HG03066 (cell line): ENCODE measurements at regions not wholly inside any gene's neighbourhood (a gene's known extent, or its start where the extent isn't known, plus 50 kb on each side); places are given as distances from the start of the nearest gene placed in this dataset.
"Not testable (repeated sequence)": the region's sequence is repeated elsewhere in the genome, so short reads cannot be mapped to it uniquely, and the experiment has no call there.

Source experiments
- ATAC-seq: cut with Tn5 transposase; IDR thresholded peaks from one replicate; pipeline ENCODE4 v1.9.1; 2021; ENCODE audit warnings: low read depth; ENCODE audit not compliant: unreplicated experiment

DNA sequence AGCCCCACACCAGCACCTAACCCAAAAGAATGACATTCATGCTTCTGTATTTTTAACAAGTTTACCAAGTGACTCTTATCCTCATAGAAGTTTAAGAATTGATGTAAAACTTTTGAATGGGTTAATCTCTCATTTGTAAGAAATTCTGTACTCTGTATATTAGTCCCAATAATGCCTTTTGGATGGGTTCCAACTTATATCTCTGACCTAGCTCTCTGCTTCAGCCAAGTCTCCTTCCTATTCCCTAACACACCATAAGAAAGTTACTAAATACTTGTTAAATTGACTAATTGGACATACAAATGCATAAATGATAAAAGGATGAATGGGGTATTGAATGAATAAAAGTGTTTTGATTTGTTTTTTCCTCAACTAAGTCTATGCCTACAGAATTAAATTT lies 557.3 kb downstream of the TMTC2 start:
- ATAC-seq: no peak

DNA sequence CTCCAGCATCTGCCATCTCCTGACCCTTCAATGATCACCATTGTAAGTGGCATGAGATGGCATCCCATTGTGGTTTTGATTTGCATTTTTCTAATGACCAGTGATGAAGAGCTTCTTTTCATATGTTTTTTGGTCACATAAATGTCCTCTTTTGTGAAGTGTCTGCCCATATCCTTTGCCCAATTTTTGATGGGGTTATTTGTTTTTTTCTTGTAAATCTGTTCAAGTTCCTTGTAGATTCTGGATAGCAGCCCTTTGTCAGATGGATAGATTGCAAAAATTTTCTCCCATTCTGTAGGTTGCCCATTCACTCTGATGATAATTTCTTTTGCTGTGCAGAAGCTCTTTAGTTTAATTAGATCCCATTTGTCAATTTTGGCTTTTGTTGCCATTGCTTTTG lies 547.3 kb downstream of the TMTC2 start:
- ATAC-seq: not testable (repeated sequence)

DNA sequence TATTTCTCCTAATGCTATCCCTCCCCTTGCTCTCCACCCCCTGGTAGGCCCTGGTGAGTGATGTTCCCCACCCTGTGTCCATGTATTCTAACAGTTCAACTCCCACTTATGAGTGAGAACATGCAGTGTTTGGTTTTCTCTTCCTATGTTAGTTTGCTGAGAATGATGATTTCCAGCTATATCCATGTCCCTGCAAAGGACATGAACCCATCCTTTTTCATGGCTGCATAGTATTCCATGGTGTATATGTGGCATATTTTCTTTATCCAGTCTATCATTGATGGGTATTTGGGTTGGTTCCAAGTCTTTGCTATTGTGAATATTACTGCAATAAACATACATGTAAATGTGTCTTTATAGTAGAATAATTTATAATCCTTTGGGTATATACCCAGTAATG lies 540.3 kb downstream of the TMTC2 start:
- not testable (repeated sequence) for ATAC-seq

DNA sequence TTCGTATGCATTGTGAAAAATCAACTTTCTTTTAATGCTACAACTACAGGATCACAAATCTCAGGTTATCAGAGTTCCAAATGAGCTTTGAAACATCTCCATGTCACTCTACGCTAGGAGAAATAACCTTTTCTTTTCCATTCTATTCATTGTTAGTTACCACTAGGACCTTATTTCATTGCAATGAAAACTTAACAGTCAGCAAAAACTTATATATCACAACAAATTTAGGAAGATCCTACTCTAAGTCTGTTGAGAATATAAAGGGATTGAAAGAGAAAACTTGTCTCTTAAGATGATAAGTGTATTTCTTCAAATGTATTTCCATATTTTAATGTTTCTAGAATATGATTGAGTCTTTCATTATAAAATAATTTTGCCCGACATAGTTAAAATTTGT lies 539.1 kb downstream of the TMTC2 start:
- ATAC-seq: no peak

DNA sequence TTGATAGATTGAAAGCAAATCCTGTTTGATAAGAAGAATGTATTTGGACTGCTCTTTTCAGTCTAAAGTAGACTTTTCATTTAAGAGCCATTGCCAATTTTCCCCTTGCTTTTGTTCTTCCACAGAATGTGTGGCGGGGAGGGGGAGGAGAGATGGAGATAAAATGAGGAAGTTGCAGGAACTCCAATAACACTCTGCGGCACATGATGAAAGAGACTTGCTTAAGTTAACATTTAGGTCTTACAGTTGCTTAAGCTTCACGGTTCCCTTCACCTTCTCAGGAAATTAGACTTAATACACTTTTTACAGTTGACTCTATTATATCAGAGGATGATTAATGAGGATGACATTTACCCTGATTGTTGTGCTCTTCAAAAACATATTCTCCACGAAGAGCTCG lies 537.3 kb downstream of the TMTC2 start:
- ATAC-seq: no peak

DNA sequence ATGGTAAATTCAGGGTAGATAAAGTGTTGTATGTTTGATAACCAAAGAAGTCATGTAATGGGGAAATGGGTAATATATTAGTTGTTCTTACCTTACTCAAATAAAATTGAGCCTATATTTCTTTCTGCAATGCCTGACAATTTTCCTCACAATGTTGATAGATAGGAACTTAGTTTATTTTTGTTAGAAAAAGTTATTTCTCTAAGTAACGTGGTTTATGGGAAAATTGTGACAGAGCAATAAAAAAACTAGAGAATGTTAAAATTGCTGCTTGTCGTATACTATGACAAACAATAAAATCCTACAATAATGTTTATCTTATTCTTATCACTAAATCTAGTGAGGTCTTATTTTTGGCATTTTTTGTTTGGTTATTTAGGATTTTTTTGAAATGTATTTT lies 534.1 kb downstream of the TMTC2 start:
- no peak for ATAC-seq

DNA sequence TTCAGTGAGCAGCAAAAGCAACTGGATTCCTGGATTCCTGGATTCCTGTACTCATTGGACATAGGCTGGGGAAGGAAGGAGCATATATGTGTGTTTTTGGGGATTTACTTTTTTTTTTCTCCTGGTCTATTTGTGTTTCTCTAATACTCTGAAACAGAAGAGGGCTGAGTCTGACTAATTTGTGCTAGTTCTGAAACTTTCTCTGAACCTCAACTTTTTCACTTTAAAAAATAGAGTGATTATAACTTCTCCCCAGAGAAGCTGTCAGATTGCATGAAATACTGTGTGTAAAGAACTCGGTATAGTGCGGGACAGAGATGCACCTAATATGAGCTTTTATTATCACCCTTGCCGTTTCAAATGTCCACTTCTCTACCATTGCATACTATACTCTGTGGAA lies 529.5 kb downstream of the TMTC2 start:
- ATAC-seq: no peak

DNA sequence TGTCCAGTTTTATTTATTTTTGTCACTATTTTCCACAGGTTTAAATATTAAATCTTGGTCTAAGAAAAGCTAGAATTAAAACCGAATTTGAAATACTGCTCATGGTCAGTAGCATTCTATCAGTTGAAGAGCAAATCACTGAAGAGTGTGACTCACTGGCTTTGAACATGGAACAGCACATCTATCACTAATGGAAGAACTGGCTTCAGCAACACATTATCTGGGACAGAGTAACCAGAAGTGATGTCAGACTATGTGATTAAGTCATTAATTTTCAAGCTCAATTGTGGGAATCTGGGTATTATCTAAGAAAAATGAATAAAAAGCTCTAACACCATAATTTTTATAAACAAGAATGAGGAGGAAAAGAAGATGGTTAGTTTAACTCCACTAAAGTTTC lies 527.5 kb downstream of the TMTC2 start:
- ATAC-seq: no peak

DNA sequence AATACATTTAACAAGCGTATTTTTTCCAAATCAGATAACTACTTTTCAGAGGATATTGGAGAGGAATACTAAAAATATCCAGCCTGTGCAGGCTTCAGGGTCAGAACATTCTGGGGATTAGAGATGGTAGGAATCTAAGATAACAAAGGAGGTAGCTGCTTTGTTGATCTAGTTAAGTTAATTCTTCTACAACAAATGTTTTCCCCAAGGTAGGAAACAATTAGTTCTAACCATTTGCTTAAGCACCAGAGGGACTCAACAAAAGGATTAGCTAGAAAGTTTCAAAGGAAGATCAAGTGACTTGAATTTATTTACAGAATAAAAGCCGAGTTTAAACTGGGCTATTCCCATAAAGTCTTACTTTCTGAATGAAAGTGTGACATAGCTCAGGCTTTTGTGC lies 524.2 kb downstream of the TMTC2 start:
- ATAC-seq: no peak

DNA sequence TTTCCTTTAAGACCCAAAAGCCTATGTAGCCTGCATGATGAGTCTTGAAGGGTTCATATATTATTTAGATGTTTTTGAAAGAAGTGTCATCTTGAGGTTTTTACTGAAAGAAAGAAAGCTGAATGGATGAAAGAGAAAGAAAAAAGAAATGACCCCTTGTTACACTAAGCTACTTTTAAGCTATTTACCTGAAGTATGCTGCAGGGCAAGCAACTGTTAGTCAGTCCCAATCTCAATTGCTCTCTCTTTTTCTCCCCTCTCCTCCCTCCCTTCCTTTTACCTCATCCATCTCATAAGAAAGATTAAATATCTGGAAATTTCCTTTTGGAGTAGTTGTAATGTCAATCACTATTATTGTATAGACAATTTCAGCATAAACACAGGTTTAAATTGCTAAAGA lies 512.4 kb downstream of the TMTC2 start:
- no peak for ATAC-seq

DNA sequence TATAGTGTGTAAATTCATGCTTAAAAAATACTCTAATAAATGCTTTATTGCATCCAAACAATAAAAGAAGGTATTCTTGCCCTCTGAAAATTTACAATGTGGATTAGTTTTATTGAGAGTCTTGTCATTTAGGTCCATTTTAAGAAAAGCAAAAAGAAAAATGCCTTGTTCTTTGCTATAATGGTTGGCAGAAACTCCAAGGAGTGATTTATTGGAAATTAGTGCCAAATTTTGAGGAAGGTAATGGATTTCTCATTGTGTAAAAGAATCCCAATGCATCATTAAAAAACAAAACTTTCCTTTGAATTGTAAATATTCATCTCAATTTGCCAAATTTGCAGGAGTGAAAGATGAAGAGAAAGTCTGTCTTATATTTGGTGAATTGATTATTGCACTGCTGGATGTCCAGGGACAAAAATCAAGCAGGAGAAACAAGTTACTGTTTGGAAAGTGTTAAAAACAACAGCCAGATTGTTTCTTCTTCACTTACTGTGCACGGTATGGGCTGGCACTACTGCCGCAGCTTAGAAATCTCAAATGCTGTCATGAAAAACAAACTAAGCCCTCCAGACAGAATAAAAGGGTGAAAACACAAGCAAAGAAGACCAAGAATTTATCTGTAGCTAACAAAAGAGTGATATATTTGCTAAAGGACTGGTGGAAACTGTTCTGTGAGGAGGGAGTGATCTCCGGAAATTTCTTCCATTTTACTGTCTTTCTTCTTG lies 511.7 kb downstream of the TMTC2 start:
- no peak for ATAC-seq

DNA sequence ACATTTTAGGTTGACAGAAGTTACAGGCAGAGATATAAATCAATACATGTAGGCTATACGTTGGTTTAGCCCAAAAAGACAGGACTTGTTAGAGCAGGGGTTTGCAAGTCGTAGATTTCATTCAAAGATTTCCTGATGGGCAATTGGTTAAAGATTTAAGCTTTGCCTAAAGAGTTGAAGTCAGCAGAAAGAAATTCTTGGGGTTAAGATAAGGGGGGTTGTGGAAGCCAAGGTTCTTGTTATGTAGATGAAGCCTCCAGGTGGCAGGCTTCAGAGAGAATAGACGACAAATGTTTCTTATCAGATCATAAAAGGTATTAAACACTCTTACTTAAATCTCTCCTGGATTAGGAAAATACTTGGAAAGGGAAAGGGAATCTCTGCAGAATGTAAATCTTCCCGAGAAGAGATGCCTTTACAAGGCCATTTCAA lies 510.8 kb downstream of the TMTC2 start:
- ATAC-seq: no peak

DNA sequence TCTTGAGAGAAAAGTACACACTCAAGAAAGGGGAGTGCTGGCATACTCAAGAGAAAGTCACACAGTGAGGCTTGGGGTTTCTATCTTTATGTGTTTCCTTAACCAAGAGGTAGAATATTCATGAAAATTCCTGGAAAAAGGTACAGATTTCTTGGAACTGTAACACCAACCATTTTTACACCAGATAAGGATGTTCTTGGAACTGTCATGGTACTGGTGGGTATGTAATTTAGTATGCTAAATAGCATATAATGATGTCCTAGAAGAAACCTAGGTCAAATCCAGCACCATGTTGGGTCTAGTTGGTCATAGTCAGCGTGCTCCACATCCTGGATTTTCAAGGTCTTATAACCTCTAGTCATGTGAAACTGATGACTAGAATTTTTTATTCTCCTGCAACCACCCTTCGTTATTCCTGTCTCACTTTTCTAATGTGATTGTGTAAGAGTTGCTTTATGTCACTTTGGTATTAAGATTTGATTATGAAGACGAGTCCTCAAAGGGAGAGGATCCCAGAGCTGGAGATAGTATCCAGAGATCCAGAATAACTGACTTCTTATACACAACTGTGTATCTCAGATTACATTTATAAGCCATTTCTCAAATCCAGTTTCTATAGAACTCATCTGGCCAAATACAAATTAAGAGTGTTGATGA lies 510.1 kb downstream of the TMTC2 start:
- ATAC-seq: no peak

DNA sequence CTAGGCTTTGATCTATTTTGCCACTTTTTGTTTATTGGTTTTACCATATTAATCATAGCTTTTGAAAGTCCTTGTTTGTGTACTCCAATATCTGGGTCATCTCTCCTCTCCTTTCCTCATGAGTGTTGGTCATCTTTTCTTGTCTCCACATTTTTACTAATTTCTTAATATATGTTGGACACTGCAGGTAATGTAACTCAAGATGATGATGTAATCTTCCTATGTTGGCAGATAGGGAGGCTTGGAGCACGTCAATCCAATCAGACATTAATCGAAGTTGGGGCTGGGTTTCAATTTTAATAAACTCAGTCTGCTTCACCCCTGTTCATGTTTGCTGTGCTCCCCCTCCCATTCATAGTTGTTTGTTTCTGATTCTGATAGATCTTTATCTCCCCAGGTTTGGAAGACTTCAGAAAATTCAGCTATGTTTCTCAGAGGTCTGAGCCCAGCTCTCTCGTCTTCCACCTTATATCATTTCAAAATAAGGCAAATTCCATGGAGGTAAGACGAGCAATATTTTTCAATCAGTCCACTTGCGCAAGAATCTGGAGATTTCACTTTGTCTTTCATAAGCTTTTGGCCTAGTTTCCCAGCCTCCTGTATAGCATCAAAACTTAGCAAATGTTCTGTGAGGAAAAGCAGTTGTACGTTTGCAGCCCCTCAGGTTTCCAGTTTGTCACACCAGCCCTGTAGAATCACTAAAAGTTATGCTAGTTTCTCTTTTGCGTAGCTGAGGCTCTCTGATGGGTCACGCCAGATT lies 504.1 kb downstream of the TMTC2 start:
- ATAC-seq: no peak

DNA sequence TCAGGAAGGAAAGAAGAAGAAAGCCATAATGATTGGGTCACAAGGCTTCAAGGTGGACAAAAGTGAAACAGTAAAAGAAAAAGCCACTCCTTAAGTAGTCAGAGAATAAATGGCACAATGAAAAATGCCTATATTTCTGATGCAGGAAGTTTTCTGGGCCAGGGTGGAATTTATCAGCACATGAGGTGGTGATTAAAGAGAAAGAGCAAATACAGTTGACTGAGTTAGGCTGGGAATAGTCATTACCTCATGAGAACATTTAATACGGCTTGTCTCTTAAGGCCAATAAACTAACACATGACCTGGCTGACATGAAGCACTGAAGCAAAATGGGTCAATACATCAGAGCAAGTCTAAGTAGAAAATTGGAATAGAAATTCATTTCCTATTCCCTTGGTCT lies 499.7 kb downstream of the TMTC2 start:
- ATAC-seq: no peak

DNA sequence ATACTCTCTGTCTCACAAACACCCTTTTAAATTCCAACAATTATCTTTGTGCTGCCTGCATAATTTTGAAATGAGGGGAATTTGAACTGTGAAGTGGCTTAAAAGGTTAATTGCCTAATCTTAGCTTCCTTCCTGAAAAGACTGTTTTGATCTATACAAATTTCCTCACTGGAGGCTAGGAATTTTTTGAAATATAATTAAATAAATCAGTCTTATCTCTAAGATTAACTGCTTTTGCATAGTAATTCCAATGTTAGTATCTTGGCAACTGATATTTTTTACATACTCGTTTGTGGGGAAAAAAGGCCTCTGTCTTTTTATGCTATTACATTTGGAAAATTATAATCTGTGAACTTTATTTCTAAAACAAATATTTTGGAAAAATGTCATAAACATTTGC lies 498.5 kb downstream of the TMTC2 start:
- no peak for ATAC-seq
